GM18499 (cell line): ENCODE measurements at regions not wholly inside any gene's neighbourhood (a gene's known extent, or its start where the extent isn't known, plus 50 kb on each side); places are given as distances from the start of the nearest gene placed in this dataset.
"Not testable (repeated sequence)": the region's sequence is repeated elsewhere in the genome, so short reads cannot be mapped to it uniquely, and the experiment has no call there.

Experiments used
- ATAC-seq: cut with Tn5 transposase; IDR thresholded peaks from one replicate; pipeline ENCODE4 v1.9.1; 2021; ENCODE audit warnings: moderate number of reproducible peaks; ENCODE audit not compliant: insufficient read depth, unreplicated experiment

DNA sequence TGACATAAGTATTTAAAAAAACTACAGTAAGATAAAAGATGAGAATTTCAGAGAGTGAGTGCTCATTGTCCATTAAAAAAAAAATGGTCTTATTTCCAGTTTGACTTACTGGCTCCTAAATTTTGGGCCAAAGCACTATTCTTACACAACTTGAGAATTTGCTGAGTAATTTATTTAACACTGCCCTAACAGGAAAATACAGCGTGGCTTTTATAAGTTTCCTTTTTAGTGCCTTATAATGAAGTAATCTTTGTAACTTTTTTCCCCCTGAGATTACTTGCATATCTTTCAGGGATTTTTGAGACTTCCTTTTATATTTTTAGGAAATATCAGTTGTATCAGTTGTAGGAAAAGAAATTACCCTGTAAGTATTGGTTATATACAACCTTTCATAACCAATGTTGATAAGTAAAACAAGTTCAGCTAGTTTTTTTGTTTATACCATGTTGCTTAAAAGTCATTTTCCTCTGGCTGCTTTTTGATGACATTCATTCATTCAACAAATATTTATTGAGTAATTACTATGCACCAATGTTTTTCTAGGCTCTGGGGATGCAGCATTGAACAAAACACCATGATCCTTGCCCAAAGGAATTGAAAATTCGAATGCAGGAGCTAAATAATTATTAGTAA, 106.4 kb upstream of the SGK1 start:
- ATAC-seq: no peak

DNA sequence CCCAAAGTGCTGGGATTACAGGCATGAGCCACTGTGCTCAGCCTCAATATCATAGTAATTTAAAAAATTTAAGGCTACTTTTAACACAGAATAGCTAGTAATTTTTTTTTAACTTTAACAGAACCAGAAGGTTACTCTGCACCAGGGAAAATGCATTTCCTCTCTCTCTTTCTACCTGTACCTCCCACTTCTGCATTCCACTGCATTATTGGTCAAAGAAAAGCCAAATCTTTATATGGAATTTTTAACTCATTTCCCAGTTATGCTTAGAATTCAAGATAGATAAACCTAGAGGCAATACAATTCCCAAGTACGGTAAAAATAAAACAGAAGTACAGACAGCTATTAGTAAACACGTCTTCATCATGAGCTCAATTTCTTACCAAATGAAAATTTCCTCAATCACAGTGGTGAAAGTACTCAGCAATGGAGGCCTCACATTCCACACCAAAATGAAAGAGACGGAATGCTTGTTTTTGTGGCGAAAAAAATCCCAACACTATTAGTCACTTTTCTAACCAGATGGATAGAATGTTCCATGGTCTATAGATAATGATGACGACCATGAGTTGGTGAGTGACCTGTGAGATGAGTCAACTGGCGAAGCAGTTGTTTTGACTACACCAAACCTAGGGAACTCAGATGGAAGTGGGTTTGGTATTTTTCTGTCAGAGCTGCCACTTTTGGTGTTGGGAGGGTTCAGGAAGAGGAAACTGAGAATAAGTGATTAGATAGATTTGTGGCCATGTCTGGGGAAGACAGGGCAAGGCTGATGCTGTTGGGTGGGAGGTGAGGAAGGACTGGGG, 104.7 kb upstream of the SGK1 start:
- ATAC-seq: no peak

DNA sequence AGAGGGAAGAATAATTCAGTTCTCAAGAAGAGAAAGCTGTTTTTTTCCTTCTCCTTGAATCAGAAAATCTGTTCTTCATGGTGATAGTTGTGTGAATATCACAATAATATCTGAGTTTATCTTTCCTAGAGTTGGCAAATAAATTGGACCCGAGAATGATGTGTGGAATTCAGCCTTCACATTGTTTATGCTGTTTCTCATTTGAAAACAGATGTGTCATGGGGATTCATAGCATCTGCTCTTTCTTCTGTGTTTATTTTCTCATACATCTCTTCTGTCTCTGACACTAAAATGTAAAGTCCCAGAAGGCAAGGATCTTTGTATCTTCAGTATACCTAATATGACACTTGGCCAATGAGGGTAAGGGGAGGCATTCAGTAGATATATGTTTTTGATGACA, 103.6 kb upstream of the SGK1 start:
- ATAC-seq: no peak

DNA sequence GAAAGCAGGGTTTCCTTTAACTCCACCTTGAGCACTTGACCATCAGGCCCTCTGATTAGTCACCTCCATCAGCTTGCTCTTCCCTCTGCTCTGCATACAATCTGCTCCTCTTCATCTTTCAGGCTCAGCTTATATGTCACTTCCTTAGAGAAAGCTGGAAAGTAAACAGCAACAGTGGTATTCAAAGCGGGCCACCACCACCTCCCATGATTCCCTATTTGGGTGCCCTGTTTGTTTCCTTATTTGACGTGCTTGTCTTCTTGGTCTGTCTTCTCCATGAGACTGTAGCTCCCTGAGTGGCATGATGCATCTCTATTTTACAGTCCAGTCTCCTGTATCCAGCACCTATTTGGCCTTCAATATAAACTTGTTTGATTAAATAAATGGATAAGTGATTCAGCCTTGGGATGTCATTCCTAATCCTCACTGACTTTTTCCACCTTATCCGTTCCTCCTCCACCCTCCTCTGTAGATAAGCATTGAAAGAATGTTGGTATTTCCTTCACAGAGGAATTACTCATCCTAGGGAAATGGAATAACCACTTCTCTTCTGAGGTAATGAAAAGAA, 102.8 kb upstream of the SGK1 start:
- ATAC-seq: no peak

DNA sequence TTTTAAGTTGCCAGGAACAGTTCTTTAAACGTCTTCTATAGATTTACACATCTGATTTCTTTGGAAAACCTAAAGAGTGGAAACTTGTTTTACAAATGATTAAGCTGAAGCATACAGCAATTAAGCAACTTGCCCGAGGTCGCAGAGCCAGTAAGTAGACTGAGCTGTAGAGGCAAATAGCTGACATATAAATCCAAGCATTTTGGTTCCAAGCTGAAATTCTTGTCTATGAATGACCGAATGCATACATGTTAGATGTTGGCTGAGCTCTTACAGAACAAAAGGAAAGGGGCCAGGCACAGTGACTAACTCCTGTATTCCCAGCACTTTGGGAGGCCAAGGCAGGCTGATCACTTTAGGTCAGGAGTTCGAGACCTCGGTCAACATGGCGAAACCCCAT, 101.8 kb upstream of the SGK1 start:
- ATAC-seq: no peak

DNA sequence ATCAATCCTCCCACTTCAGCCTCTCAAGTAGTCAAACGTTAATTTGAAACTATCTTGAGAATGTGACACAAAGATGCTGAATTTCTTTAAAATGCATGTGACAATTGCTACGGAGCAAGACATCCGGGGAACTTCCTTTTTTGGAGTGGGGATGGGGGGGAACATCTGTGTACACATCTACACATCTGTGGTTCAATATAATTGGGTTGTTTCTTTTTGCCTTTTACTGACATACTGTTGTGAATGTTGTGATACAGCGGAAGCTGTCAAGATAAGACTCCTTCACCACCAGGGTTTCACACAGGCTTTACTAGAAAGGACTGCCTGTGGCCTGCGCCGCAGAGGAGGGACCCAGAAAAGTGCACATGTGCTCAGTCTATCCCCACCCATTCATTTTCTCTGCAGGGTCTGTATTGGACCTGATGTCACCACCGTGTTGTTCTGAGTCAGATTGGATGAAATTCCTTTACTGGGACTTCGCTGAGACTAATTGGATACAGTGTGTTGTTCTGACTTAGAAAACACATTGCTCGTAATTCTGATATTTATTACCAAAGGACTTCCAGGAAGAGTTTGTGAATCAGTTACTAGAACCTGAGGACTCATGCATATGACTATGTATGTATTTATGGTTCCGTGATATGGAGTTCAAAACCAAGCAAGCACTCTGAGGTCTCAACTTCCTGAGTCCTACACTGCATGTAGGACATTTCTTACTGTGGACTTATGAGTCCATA, 98.7 kb upstream of the SGK1 start:
- no peak for ATAC-seq

DNA sequence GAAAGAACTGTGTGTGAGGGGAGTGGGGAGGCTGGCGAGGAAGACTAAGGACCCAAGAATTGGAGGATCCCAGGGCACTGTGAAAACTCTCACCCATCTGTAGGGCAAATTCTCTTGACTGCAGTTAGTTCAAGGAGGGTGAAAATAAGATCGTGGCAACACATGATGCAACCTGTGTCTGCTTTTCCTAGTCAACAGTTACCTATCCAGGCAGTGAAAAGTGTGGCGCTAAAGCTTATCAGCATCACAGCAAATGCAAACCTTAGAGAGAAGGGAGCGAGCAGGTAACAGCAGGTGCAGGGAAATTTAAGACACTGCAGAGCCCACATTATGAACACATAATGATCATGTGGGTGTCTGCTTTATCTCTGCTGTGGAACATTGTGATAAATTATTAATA, 97.7 kb upstream of the SGK1 start:
- no peak for ATAC-seq

GRCh38 chr6:134415194-134415593, 97.3 kb upstream of the SGK1 start:
- no peak for ATAC-seq

- no peak for ATAC-seq
Observed at GRCh38 chr6:134414793-134415192, 96.9 kb upstream of the SGK1 start.

- no peak for ATAC-seq
Observed at GRCh38 chr6:134413241-134413643, 95.3 kb upstream of the SGK1 start.

GRCh38 chr6:134410541-134410940, 92.6 kb upstream of the SGK1 start:
- no peak for ATAC-seq

GRCh38 chr6:134407791-134408190, 89.9 kb upstream of the SGK1 start:
- no peak for ATAC-seq

- ATAC-seq: no peak
Observed at GRCh38 chr6:134406311-134406710, 88.4 kb upstream of the SGK1 start.

GRCh38 chr6:134405386-134406087, 87.6 kb upstream of the SGK1 start:
- no peak for ATAC-seq

DNA sequence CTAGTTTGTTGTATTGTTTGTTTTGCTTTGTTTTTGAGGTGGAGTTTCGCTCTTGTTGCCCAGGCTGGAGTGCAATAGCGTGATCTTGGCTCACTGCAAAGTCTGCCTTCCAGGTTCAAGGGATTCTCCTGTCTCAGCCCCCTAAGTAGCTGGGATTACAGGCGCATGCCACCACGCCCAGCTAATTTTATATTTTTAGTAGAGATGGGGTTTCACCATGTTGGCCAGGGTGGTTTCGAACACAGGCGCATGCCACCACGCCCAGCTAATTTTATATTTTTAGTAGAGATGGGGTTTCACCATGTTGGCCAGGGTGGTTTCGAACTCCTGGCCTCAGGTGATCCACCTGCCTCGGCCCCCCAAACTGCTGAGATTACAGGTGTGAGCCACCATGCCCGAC, 85.4 kb upstream of the SGK1 start:
- not testable (repeated sequence) for ATAC-seq

GRCh38 chr6:134402372-134402984, 84.6 kb upstream of the SGK1 start:
- no peak for ATAC-seq

GRCh38 chr6:134400941-134401340, 83.0 kb upstream of the SGK1 start:
- no peak for ATAC-seq

DNA sequence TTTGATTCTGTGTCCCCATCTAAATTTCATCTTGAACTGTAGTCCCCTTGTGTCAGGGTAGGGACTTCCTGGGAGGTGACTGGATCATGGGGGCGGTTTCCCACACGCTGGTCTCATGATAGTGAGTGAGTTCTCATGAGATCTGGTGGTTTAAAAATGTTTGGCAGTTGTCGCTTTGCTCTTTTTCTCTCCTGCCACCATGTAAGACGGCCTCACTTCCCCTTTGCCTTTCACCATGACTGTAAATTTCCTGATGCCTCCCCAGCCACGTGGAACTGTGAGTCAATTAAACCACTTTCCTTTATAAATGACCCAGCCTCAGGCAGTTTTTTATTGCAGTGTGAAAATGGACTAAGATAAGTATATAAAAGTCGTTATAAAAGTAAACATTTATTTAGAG, 80.5 kb upstream of the SGK1 start:
- ATAC-seq: no peak

GRCh38 chr6:134397676-134398075, 79.8 kb upstream of the SGK1 start:
- no peak for ATAC-seq

DNA sequence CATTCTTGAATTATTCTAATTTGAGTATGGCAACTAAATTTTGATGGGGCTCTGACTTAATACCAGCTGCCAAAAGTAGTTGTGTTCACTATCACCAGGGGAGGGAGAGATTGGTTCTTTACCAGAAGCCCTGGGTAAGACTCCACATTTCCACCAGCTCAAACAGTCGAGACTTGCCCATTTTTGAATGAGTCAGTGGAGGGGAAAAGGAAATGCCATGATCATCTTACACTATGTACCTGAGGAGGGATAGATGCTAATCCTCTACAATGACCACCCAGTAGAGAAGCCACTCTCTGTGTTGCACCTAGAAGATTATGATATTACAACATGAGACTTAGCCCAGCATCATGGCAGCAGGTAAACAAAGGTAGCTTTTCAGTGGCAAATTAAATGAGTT, 77.0 kb upstream of the SGK1 start:
- no peak for ATAC-seq
